ENCODE measurements at regions not wholly inside any gene's neighbourhood (a gene's known extent, or its start where the extent isn't known, plus 50 kb on each side); places are given as distances from the start of the nearest gene placed in this dataset.

- TF ChIP-seq, protein P1, sequence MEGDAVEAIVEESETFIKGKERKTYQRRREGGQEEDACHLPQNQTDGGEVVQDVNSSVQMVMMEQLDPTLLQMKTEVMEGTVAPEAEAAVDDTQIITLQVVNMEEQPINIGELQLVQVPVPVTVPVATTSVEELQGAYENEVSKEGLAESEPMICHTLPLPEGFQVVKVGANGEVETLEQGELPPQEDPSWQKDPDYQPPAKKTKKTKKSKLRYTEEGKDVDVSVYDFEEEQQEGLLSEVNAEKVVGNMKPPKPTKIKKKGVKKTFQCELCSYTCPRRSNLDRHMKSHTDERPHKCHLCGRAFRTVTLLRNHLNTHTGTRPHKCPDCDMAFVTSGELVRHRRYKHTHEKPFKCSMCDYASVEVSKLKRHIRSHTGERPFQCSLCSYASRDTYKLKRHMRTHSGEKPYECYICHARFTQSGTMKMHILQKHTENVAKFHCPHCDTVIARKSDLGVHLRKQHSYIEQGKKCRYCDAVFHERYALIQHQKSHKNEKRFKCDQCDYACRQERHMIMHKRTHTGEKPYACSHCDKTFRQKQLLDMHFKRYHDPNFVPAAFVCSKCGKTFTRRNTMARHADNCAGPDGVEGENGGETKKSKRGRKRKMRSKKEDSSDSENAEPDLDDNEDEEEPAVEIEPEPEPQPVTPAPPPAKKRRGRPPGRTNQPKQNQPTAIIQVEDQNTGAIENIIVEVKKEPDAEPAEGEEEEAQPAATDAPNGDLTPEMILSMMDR (conservative IDR thresholded peaks at IDR 0.05; ENCODE audit: low read depth, low read length), result peak; percentile 42
- no peak for TF ChIP-seq EZH2 (IDR thresholded peaks at IDR 0.05; ENCODE audit: borderline replicate concordance, low read depth, low read length, poor library complexity, severe bottlenecking)
Measured at GRCh38 chr4:162839814-162840213, 326.9 kb downstream of the NAF1 start.

Data from A673 (cell line).